HepG2 (cell line): ENCODE measurements at regions not wholly inside any gene's neighbourhood (a gene's known extent, or its start where the extent isn't known, plus 50 kb on each side); places are given as distances from the start of the nearest gene placed in this dataset.

ENCODE experiments used
- ATAC-seq: fragments of 200-7000 bp; cut with Tn5 transposase; 3 replicates; pipeline ENCODE4 v1.9.1; 2020; ENCODE audit warnings: mild to moderate bottlenecking, moderate library complexity
- BruUV-seq: library from RNA; stranded (reverse); fragments of 400-500 nt; replicated peaks from 2 replicates; lab custom pipeline; 2021; lab: Mats Ljungman, UMichigan
- CTCF ChIA-PET: fragments of 300-600 bp; formaldehyde crosslinking; extraction: SDS; loops from one replicate; lab custom pipeline; 2021; ENCODE audit warnings: low total read pairs, inconsistent platforms, low intra/inter-chr PET ratio; lab: Yijun Ruan, JAX
- POLR2A ChIA-PET: fragments of 350-600 bp; sonication (Branson Sonifier 250); formaldehyde crosslinking; loops from one replicate; lab custom pipeline; 2020; ENCODE audit warnings: antibody characterized with exemption, inconsistent platforms; lab: Yijun Ruan, JAX
- DNase-seq: peaks from one replicate; pipeline ENCODE4 v3.0.0-alpha.2; 2015; ENCODE audit warnings: low spot score
- FAIRE-seq: peaks from 3 replicates; lab custom pipeline; 2011; peaks lifted over from hg19 to GRCh38; lab: Jason Lieb, UNC
- H2AFZ ChIP-seq: one replicate; pipeline ENCODE4 v1.6.1; 2011; ENCODE audit warnings: low read length, inconsistent platforms
- H3K27ac ChIP-seq: fragments of 300-600 bp; 3 replicates; pipeline ENCODE4 v1.8.0; 2011; ENCODE audit warnings: mixed run types, mild to moderate bottlenecking, mixed read lengths, low read length, inconsistent platforms; ENCODE audit not compliant: insufficient read depth; ENCODE audit errors: extremely low read length
- H3K27me3 ChIP-seq, 2 experiments: fragments of 200-600 bp in 1 of 2; 2 replicates in 1 of 2; 3 replicates in 1 of 2; pipeline versions ENCODE4 v1.6.0 to v1.8.0; 2011; ENCODE audit warnings: low read length in 2 of 2, mild to moderate bottlenecking in 2 of 2, moderate library complexity in 2 of 2, inconsistent platforms in 1 of 2; ENCODE audit not compliant: insufficient read depth in 2 of 2, control insufficient read depth in 1 of 2
- H3K36me3 ChIP-seq, 2 experiments: fragments of 200-600 bp in 1 of 2; replicated peaks in 1 of 2; 2 replicates in 1 of 2; 3 replicates in 1 of 2; pipeline versions ENCODE4 v1.5.1 to v1.8.0; 2011; ENCODE audit warnings: low read length in 2 of 2, inconsistent platforms in 1 of 2; ENCODE audit not compliant: insufficient read depth in 2 of 2, control insufficient read depth in 1 of 2
- H3K4me1 ChIP-seq: 2 replicates; pipeline ENCODE4 v1.5.1; 2012; ENCODE audit warnings: low read length, inconsistent platforms; ENCODE audit not compliant: insufficient read depth
- H3K4me2 ChIP-seq: 2 replicates; pipeline ENCODE4 v1.6.0; 2011; ENCODE audit warnings: low read depth, low read length, inconsistent platforms
- H3K4me3 ChIP-seq, 3 experiments: fragments of 200-600 bp in 1 of 3; sonication (generic), shearing (Covaris generic) in 1 of 3; replicated peaks in 1 of 3; 2 replicates each; pipeline ENCODE4 v1.5.1; 2011 to 2016; ENCODE audit warnings: low read length in 3 of 3, inconsistent platforms in 2 of 3, low read depth in 2 of 3, mild to moderate bottlenecking in 2 of 3, control low read depth in 1 of 3, mixed read lengths in 1 of 3; ENCODE audit not compliant: insufficient read depth in 1 of 3
- H3K79me2 ChIP-seq: one replicate; pipeline ENCODE4 v1.6.1; 2011; ENCODE audit warnings: low read length, inconsistent platforms; ENCODE audit not compliant: insufficient read depth
- H3K9ac ChIP-seq: 2 replicates; pipeline ENCODE4 v1.6.0; 2011; ENCODE audit warnings: mild to moderate bottlenecking, low read depth, low read length, inconsistent platforms; ENCODE audit not compliant: insufficient read depth
- H3K9me3 ChIP-seq: 2 replicates; pipeline ENCODE4 v1.5.1; 2012; ENCODE audit warnings: mild to moderate bottlenecking, low read length
- H4K20me1 ChIP-seq: 2 replicates; pipeline ENCODE4 v1.6.0; 2011; ENCODE audit warnings: inconsistent platforms, mild to moderate bottlenecking, low read length, moderate library complexity; ENCODE audit not compliant: insufficient read depth
- AKAP8 ChIP-seq: sonication (generic); formaldehyde crosslinking; IDR thresholded peaks from 2 replicates; pipeline ENCODE4 v1.5.1; 2020; ENCODE audit warnings: mild to moderate bottlenecking, missing genetic modification reagents
- FOXM1 ChIP-seq: sonication (generic); formaldehyde crosslinking; IDR thresholded peaks from 2 replicates; pipeline ENCODE4 v1.5.0; 2020; ENCODE audit warnings: missing genetic modification reagents
- HOXA7 ChIP-seq: sonication (generic); formaldehyde crosslinking; IDR thresholded peaks from 2 replicates; pipeline ENCODE4 v1.8.1; 2022; ENCODE audit warnings: mild to moderate bottlenecking, missing genetic modification reagents, moderate library complexity
- JARID2 ChIP-seq: sonication (generic); formaldehyde crosslinking; IDR thresholded peaks from 2 replicates; pipeline ENCODE4 v1.8.1; 2023; ENCODE audit warnings: missing genetic modification reagents, inconsistent platforms; ENCODE audit not compliant: insufficient replicate concordance
- KAT2B ChIP-seq: fragments of 150-350 bp; IDR thresholded peaks from 2 replicates; pipeline ENCODE4 v1.6.1; 2014; ENCODE audit warnings: low read depth, low read length, borderline replicate concordance
- RFX5 ChIP-seq: IDR thresholded peaks from 2 replicates; pipeline ENCODE4 v1.6.1; 2011; ENCODE audit warnings: low read depth, low read length, improper control_type of control experiment
- ZNF225 ChIP-seq: sonication (generic); formaldehyde crosslinking; IDR thresholded peaks from 2 replicates; pipeline ENCODE4 v1.4.0; 2020; ENCODE audit warnings: mild to moderate bottlenecking, missing genetic modification reagents
- ZNF33A ChIP-seq: sonication (generic); formaldehyde crosslinking; IDR thresholded peaks from 2 replicates; pipeline ENCODE4 v1.5.1; 2020; ENCODE audit warnings: missing genetic modification reagents, mild to moderate bottlenecking, moderate library complexity, borderline replicate concordance
- ZNF619 ChIP-seq: sonication (generic); formaldehyde crosslinking; IDR thresholded peaks from 2 replicates; pipeline ENCODE4 v1.4.0; 2020; ENCODE audit warnings: mild to moderate bottlenecking, missing genetic modification reagents
- WGBS: methylation state at CpG from one replicate; pipeline ENCODE4 v1.1.6; 2017; ENCODE audit warnings: low lambda C conversion rate; 5-methylcytosine and 5-hydroxymethylcytosine counted together
- in situ Hi-C: cut with HindIII; loops from 2 replicates; pipeline ENCODE4 v1.10.0; 2017; ENCODE audit warnings: low pct_unique_long_range_greater_than_20kb; ENCODE audit not compliant: extremely low pct_ligation_motif_present
- intact Hi-C: fragments of 100-400 bp; cut with micrococcal nuclease; formaldehyde crosslinking; loops from one replicate; pipeline ENCODE4 v1.10.0; 2022; ENCODE audit not compliant: unreplicated experiment
- TF ChIP-seq, protein P1 (sequence below): sonication (generic); formaldehyde crosslinking; IDR thresholded peaks from 2 replicates; pipeline ENCODE4 v1.4.0; 2020; ENCODE audit warnings: low read depth, mild to moderate bottlenecking, missing genetic modification reagents
- TF ChIP-seq, protein P2 (sequence below): sonication (generic); formaldehyde crosslinking; IDR thresholded peaks from 2 replicates; pipeline ENCODE4 v1.4.0; 2020; ENCODE audit warnings: low read depth, missing genetic modification reagents

DNA sequence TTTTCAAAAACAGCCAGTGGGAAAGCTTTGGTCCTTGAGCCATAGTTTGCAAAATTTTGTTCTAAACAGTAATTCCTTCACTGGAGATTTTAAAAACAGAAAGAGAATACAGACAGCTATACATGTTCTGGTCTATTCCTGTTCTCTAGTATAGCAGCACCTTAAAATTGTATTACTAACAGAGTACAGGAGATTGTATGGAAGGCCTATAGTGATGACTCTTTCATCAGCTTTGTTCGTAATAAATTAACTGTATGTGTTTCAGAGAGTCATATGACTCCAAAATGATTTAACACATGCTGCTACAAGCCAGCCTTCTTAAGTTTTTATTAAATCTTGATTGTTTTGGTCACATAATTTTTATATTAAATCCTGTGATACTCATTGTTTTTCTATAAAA lies 1124.6 kb upstream of the FAM98A start:
- ChIA-PET POLR2A (no interaction called here), CTCF (no interaction called here)
- H3K79me2 ChIP-seq: no peaks in the 10 kb centered on the region
- H3K27me3 ChIP-seq: no peaks in the 10 kb centered on the region
- no peak overlapping the region for H3K4me2 ChIP-seq
- no peak overlapping the region for H2AFZ ChIP-seq
- H4K20me1 ChIP-seq: no peaks in the 10 kb centered on the region
- DNase-seq: no peak
- no peak for TF ChIP-seq AKAP8 (CRISPR knock-in tag)
- TF ChIP-seq KAT2B: no peak
- no peak for TF ChIP-seq ZNF225 (CRISPR knock-in tag)
- TF ChIP-seq, protein P1, sequence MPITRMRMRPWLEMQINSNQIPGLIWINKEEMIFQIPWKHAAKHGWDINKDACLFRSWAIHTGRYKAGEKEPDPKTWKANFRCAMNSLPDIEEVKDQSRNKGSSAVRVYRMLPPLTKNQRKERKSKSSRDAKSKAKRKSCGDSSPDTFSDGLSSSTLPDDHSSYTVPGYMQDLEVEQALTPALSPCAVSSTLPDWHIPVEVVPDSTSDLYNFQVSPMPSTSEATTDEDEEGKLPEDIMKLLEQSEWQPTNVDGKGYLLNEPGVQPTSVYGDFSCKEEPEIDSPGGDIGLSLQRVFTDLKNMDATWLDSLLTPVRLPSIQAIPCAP (CRISPR knock-in tag): no peak
- TF ChIP-seq, protein P2, sequence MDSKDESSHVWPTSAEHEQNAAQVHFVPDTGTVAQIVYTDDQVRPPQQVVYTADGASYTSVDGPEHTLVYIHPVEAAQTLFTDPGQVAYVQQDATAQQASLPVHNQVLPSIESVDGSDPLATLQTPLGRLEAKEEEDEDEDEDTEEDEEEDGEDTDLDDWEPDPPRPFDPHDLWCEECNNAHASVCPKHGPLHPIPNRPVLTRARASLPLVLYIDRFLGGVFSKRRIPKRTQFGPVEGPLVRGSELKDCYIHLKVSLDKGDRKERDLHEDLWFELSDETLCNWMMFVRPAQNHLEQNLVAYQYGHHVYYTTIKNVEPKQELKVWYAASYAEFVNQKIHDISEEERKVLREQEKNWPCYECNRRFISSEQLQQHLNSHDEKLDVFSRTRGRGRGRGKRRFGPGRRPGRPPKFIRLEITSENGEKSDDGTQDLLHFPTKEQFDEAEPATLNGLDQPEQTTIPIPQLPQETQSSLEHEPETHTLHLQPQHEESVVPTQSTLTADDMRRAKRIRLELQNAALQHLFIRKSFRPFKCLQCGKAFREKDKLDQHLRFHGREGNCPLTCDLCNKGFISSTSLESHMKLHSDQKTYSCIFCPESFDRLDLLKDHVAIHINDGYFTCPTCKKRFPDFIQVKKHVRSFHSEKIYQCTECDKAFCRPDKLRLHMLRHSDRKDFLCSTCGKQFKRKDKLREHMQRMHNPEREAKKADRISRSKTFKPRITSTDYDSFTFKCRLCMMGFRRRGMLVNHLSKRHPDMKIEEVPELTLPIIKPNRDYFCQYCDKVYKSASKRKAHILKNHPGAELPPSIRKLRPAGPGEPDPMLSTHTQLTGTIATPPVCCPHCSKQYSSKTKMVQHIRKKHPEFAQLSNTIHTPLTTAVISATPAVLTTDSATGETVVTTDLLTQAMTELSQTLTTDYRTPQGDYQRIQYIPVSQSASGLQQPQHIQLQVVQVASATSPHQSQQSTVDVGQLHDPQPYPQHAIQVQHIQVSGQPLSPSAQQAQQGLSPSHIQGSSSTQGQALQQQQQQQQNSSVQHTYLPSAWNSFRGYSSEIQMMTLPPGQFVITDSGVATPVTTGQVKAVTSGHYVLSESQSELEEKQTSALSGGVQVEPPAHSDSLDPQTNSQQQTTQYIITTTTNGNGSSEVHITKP (CRISPR knock-in tag): no peak
- TF ChIP-seq HOXA7: no peak
- TF ChIP-seq ZNF619 (CRISPR knock-in tag): no peak
- no peak for TF ChIP-seq FOXM1 (CRISPR knock-in tag)
- no peak for TF ChIP-seq JARID2 (CRISPR knock-in tag)
- TF ChIP-seq RFX5: no peak
- no peak for TF ChIP-seq ZNF33A (CRISPR knock-in tag)
- BruUV-seq: no TSS peak
- no peak for ATAC-seq
- in situ Hi-C loops: no loop called here
- no peaks in the 10 kb centered on the region for H3K4me1 ChIP-seq
- H3K27ac ChIP-seq: no peak overlapping the region
- FAIRE-seq: no peak
- no peaks in the 10 kb centered on the region for H3K36me3 ChIP-seq
- H3K9me3 ChIP-seq: peaks cover 21% of the 10 kb centered on the region
- WGBS: 3% methylated on average over 1 of the region's 1 CpG
- intact Hi-C loops: no loop called here
- no peak overlapping the region for H3K9ac ChIP-seq
- no peak overlapping the region for H3K4me3 ChIP-seq
